OCI-M2 (cell line): ENCODE measurements at regions not wholly inside any gene's neighbourhood (a gene's known extent, or its start where the extent isn't known, plus 50 kb on each side); places are given as distances from the start of the nearest gene placed in this dataset.
"Not testable (repeated sequence)": the region's sequence is repeated elsewhere in the genome, so short reads cannot be mapped to it uniquely, and the experiment has no call there.

Source experiments
- DNase-seq: peaks from one replicate; lab custom pipeline; 2025; ENCODE audit not compliant: unreplicated experiment; lab: John Stamatoyannopoulos, UW

GRCh38 chr9:71632776-71633175, 135.5 kb downstream of the CEMIP2 start:
- DNase-seq, result no peak

GRCh38 chr9:71630377-71630995, 137.8 kb downstream of the CEMIP2 start:
- DNase-seq, result no peak

- no peak for DNase-seq
Measured at GRCh38 chr9:71629578-71630215, 138.6 kb downstream of the CEMIP2 start.

- DNase-seq, result no peak
Measured at GRCh38 chr9:71628247-71628646, 140.1 kb downstream of the CEMIP2 start.

GRCh38 chr9:71627537-71627936, 140.8 kb downstream of the CEMIP2 start:
- no peak for DNase-seq

- DNase-seq, result no peak
Measured at GRCh38 chr9:71626395-71626794, 141.9 kb downstream of the CEMIP2 start.

- DNase-seq, result no peak
Measured at GRCh38 chr9:71624728-71625127, 143.6 kb downstream of the CEMIP2 start.

- no peak for DNase-seq
Measured at GRCh38 chr9:71620746-71621145, 147.6 kb downstream of the CEMIP2 start.

GRCh38 chr9:71620331-71620730, 148.0 kb downstream of the CEMIP2 start:
- no peak for DNase-seq

- DNase-seq, result no peak
Measured at GRCh38 chr9:71619926-71620325, 148.4 kb downstream of the CEMIP2 start.

- DNase-seq, result no peak
Measured at GRCh38 chr9:71614409-71615010, 153.8 kb downstream of the CEMIP2 start.

- DNase-seq, result no peak
Measured at GRCh38 chr9:71612889-71613288, 155.4 kb downstream of the CEMIP2 start.

GRCh38 chr9:71609448-71609830, 158.9 kb downstream of the CEMIP2 start:
- DNase-seq, result no peak

GRCh38 chr9:71608825-71609447, 159.4 kb downstream of the CEMIP2 start:
- no peak for DNase-seq

- DNase-seq, result no peak
Measured at GRCh38 chr9:71608021-71608420, 160.3 kb downstream of the CEMIP2 start.

- no peak for DNase-seq
Measured at GRCh38 chr9:71607461-71607881, 160.8 kb downstream of the CEMIP2 start.

GRCh38 chr9:71604197-71605063, 163.9 kb downstream of the CEMIP2 start:
- DNase-seq, result peak; percentile 12

- DNase-seq, result no peak
Measured at GRCh38 chr9:71602652-71603051, 165.7 kb downstream of the CEMIP2 start.

GRCh38 chr9:71595762-71596161, 172.6 kb downstream of the CEMIP2 start:
- DNase-seq, result not testable (repeated sequence)

- DNase-seq, result no peak
Measured at GRCh38 chr9:71594541-71594940, 173.8 kb downstream of the CEMIP2 start.

- no peak for DNase-seq
Measured at GRCh38 chr9:71592400-71592799, 175.9 kb downstream of the CEMIP2 start.
